NB4 (cell line): ENCODE measurements at regions not wholly inside any gene's neighbourhood (a gene's known extent, or its start where the extent isn't known, plus 50 kb on each side); places are given as distances from the start of the nearest gene placed in this dataset.
"Not testable (repeated sequence)": the region's sequence is repeated elsewhere in the genome, so short reads cannot be mapped to it uniquely, and the experiment has no call there.

Source experiments
- CTCF ChIP-seq: IDR thresholded peaks from one replicate; pipeline ENCODE4 v1.5.1; 2012; ENCODE audit warnings: low read depth, low read length
- POLR2A ChIP-seq: IDR thresholded peaks from 2 replicates; pipeline ENCODE4 v1.6.1; 2011; ENCODE audit warnings: mild to moderate bottlenecking; ENCODE audit not compliant: insufficient read length; ENCODE audit errors: extremely low read depth

- not testable (repeated sequence) for TF ChIP-seq POLR2A, CTCF
Observed at GRCh38 chr17:15830221-15830620, 98.1 kb downstream of the TBC1D26 start.
